Neural progenitor cell (in vitro differentiated cells): ENCODE measurements at regions not wholly inside any gene's neighbourhood (a gene's known extent, or its start where the extent isn't known, plus 50 kb on each side); places are given as distances from the start of the nearest gene placed in this dataset.

Experiments
- DNase-seq: peaks from one replicate; pipeline ENCODE4 v3.0.0-alpha.2; 2016; ENCODE audit warnings: low spot score
- H2AFZ ChIP-seq: fragments of 200-600 bp; sonication (generic); replicated peaks from 2 replicates; pipeline ENCODE4 v1.6.1; 2016; ENCODE audit warnings: antibody characterized with exemption
- H3F3A ChIP-seq: fragments of 200-600 bp; sonication (generic); 2 replicates; pipeline ENCODE4 v1.6.1; 2016; ENCODE audit warnings: antibody characterized with exemption, low read depth
- H3K27ac ChIP-seq: fragments of 200-600 bp; sonication (generic); 2 replicates; pipeline ENCODE4 v1.5.1; 2016; ENCODE audit warnings: mild to moderate bottlenecking
- H3K27me3 ChIP-seq: fragments of 200-600 bp; sonication (generic); 2 replicates; pipeline ENCODE4 v1.6.1; 2016; ENCODE audit warnings: mild to moderate bottlenecking, moderate library complexity
- H3K36me3 ChIP-seq: fragments of 200-600 bp; sonication (generic); 2 replicates; pipeline ENCODE4 v1.5.1; 2016
- H3K4me1 ChIP-seq: fragments of 200-600 bp; sonication (generic); 2 replicates; pipeline ENCODE4 v1.6.1; 2016; ENCODE audit warnings: mixed run types
- H3K4me2 ChIP-seq: fragments of 200-600 bp; sonication (generic); 2 replicates; pipeline ENCODE4 v1.6.1; 2016
- H3K4me3 ChIP-seq: fragments of 200-600 bp; sonication (generic); 2 replicates; pipeline ENCODE4 v1.5.1; 2016
- H3K79me2 ChIP-seq: fragments of 200-600 bp; sonication (generic); 2 replicates; pipeline ENCODE4 v1.6.1; 2016; ENCODE audit warnings: low read depth
- H3K9ac ChIP-seq: fragments of 200-600 bp; sonication (generic); 2 replicates; pipeline ENCODE4 v1.6.1; 2016
- H3K9me3 ChIP-seq: fragments of 200-600 bp; sonication (generic); 2 replicates; pipeline ENCODE4 v1.5.1; 2016; ENCODE audit warnings: low read depth
- H4K20me1 ChIP-seq: fragments of 200-600 bp; sonication (generic); 2 replicates; pipeline ENCODE4 v1.6.1; 2016; ENCODE audit warnings: low read depth
- H3K27ac Mint-ChIP-seq: 3 replicates; pipeline ENCODE4 v1.8.0; 2021; ENCODE audit warnings: mixed read lengths
- H3K27me3 Mint-ChIP-seq: 2 replicates; pipeline ENCODE4 v1.8.0; 2022; ENCODE audit warnings: low read depth, mild to moderate bottlenecking, inconsistent platforms, moderate library complexity, mixed read lengths; ENCODE audit not compliant: insufficient read depth
- H3K36me3 Mint-ChIP-seq: 3 replicates; pipeline ENCODE4 v1.8.0; 2021; ENCODE audit warnings: mixed read lengths
- H3K4me1 Mint-ChIP-seq: 3 replicates; pipeline ENCODE4 v1.8.0; 2021; ENCODE audit warnings: mixed read lengths
- H3K4me3 Mint-ChIP-seq: 3 replicates; pipeline ENCODE4 v1.8.0; 2021; ENCODE audit warnings: mild to moderate bottlenecking, moderate library complexity, mixed read lengths
- H3K9me3 Mint-ChIP-seq: 3 replicates; pipeline ENCODE4 v1.8.0; 2020; ENCODE audit warnings: mixed read lengths
- EZH2 ChIP-seq: fragments of 200-600 bp; sonication (generic); IDR thresholded peaks from 2 replicates; pipeline ENCODE4 v1.6.1; 2017; ENCODE audit warnings: antibody characterized with exemption, mild to moderate bottlenecking, moderate library complexity
- EZH2phosphoT487 ChIP-seq: fragments of 200-600 bp; sonication (generic); IDR thresholded peaks from 2 replicates; pipeline ENCODE4 v1.6.1; 2017; ENCODE audit warnings: antibody characterized with exemption
- TF ChIP-seq, protein P1 (sequence below): fragments of 200-600 bp; sonication (generic); IDR thresholded peaks from 2 replicates; pipeline ENCODE4 v1.5.1; 2017; ENCODE audit warnings: antibody characterized with exemption, mild to moderate bottlenecking

DNA sequence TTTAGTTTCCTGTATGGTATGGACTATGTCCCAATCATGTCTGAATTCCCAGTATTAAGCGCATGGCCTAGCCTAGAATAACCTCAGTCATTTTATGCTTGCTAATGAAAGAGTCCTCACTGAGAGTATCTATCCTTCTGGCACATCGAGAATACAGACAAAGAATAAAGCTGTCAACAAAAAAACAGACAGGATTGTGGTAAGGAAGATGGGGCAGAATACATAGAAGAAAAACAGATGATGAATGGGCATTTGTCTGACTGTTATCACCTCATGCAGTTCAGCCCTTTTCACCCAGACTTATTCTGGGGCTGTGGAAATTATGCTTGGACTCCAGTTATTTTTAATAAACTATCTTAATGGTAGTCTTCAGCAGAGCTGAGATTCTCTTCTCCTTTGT lies 363.8 kb upstream of the TNC start:
- no peak overlapping the region for H3K4me2 ChIP-seq
- DNase-seq = no peak
- no peak overlapping the region for H3K27ac Mint-ChIP-seq
- TF ChIP-seq, protein P1, sequence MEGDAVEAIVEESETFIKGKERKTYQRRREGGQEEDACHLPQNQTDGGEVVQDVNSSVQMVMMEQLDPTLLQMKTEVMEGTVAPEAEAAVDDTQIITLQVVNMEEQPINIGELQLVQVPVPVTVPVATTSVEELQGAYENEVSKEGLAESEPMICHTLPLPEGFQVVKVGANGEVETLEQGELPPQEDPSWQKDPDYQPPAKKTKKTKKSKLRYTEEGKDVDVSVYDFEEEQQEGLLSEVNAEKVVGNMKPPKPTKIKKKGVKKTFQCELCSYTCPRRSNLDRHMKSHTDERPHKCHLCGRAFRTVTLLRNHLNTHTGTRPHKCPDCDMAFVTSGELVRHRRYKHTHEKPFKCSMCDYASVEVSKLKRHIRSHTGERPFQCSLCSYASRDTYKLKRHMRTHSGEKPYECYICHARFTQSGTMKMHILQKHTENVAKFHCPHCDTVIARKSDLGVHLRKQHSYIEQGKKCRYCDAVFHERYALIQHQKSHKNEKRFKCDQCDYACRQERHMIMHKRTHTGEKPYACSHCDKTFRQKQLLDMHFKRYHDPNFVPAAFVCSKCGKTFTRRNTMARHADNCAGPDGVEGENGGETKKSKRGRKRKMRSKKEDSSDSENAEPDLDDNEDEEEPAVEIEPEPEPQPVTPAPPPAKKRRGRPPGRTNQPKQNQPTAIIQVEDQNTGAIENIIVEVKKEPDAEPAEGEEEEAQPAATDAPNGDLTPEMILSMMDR = no peak
- H3K9me3 Mint-ChIP-seq = no peaks in the 10 kb centered on the region
- no peak overlapping the region for H3K9ac ChIP-seq
- H3K36me3 Mint-ChIP-seq = no peaks in the 10 kb centered on the region
- H3K4me3 ChIP-seq = no peak overlapping the region
- peaks cover 3% of the 10 kb centered on the region for H3K27me3 ChIP-seq
- H3K4me1 ChIP-seq = no peaks in the 10 kb centered on the region
- no peaks in the 10 kb centered on the region for H3K4me1 Mint-ChIP-seq
- H3K79me2 ChIP-seq = no peaks in the 10 kb centered on the region
- no peaks in the 10 kb centered on the region for H3K36me3 ChIP-seq
- no peaks in the 10 kb centered on the region for H3F3A ChIP-seq
- H3K4me3 Mint-ChIP-seq = no peak overlapping the region
- H3K27me3 Mint-ChIP-seq = no peaks in the 10 kb centered on the region
- H2AFZ ChIP-seq = no peak overlapping the region
- no peaks in the 10 kb centered on the region for H4K20me1 ChIP-seq
- H3K27ac ChIP-seq = no peak overlapping the region
- H3K9me3 ChIP-seq = no peaks in the 10 kb centered on the region

DNA sequence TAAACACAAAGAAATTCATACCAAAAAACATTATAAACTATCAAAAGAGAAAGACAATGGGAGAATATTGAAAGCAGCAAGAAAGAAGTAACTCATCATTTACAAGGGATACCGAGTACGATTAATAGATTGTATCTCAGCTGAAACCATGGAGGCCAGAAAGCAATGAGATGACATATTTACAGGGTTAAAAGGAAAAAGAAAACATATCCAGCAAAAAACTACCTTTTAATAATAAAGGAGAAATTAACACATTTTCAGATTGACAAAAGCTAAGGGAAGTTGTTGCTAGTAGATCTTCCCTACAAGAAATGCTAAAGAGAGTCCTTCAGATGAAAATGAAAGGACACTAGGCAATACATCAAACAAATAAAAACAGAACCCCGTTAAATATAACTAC lies 364.8 kb upstream of the TNC start:
- H4K20me1 ChIP-seq = no peaks in the 10 kb centered on the region
- H3K36me3 ChIP-seq = no peaks in the 10 kb centered on the region
- Mint-ChIP-seq H3K4me1 (no peaks in the 10 kb centered on the region), H3K27me3 (no peaks in the 10 kb centered on the region), H3K4me3 (no peak overlapping the region), H3K27ac (no peak overlapping the region), H3K9me3 (no peaks in the 10 kb centered on the region), H3K36me3 (no peaks in the 10 kb centered on the region)
- peaks cover 3% of the 10 kb centered on the region for H3K27me3 ChIP-seq
- TF ChIP-seq EZH2phosphoT487 = no peak
- no peak for DNase-seq
- H3K4me1 ChIP-seq = no peaks in the 10 kb centered on the region
- no peaks in the 10 kb centered on the region for H3K9me3 ChIP-seq
- no peak overlapping the region for H3K4me3 ChIP-seq
- H3K79me2 ChIP-seq = no peaks in the 10 kb centered on the region
- no peak overlapping the region for H2AFZ ChIP-seq
- no peak overlapping the region for H3K4me2 ChIP-seq
- H3K9ac ChIP-seq = no peak overlapping the region
- H3F3A ChIP-seq = no peaks in the 10 kb centered on the region
- H3K27ac ChIP-seq = no peak overlapping the region

DNA sequence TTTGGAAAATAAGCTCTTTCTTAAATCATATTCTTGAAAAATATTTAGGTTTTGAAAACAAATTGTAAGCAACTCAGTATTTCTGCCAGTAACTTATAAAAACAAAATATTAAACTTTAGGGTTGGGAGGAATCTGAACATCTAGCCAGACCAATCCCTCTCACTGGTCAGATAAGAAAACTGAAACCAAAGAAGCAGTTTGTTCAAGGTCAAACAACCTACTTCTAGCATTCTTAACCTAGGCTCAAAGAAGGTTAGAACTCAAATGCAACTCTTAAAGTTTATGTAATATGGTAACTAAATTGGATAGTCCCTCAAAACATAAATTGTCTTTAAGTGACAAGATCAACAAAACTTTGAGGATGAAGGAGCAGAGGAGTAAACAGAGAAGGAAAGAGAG lies 374.9 kb upstream of the TNC start:
- no peak overlapping the region for H3K9ac ChIP-seq
- no peaks in the 10 kb centered on the region for H3K36me3 ChIP-seq
- no peaks in the 10 kb centered on the region for H3K79me2 ChIP-seq
- no peak overlapping the region for H3K27ac ChIP-seq
- no peaks in the 10 kb centered on the region for H4K20me1 ChIP-seq
- Mint-ChIP-seq H3K27ac (no peak overlapping the region), H3K4me1 (no peaks in the 10 kb centered on the region), H3K36me3 (no peaks in the 10 kb centered on the region), H3K4me3 (no peak overlapping the region), H3K27me3 (no peaks in the 10 kb centered on the region), H3K9me3 (no peaks in the 10 kb centered on the region)
- H3K9me3 ChIP-seq = no peaks in the 10 kb centered on the region
- H2AFZ ChIP-seq = no peak overlapping the region
- no peaks in the 10 kb centered on the region for H3F3A ChIP-seq
- TF ChIP-seq EZH2phosphoT487 (no peak), EZH2 (no peak)
- TF ChIP-seq, protein P1 = no peak
- no peak overlapping the region for H3K4me2 ChIP-seq
- no peak overlapping the region for H3K4me3 ChIP-seq
- H3K4me1 ChIP-seq = no peaks in the 10 kb centered on the region
- no peak for DNase-seq
- no peaks in the 10 kb centered on the region for H3K27me3 ChIP-seq

DNA sequence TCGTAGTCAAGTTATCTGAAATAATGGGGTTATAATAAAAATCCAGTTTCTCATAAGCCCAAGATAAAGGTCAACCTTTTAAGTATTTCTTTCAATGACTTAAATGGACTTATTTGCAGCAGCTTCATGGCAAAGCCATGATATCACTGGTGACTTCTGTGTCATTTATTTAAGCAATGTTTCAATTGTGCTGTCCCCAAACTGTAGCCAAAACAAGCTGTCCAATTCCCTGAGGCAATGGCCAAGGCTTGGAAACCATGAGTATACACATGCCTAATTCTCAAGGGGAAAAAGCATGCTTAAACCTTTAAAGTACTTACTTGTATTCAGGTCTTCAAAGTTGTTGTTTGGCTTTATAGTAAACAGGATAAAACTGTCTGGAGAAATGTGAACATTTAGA lies 376.4 kb upstream of the TNC start:
- Mint-ChIP-seq H3K27me3 (no peaks in the 10 kb centered on the region), H3K4me1 (no peaks in the 10 kb centered on the region), H3K36me3 (no peaks in the 10 kb centered on the region), H3K27ac (no peak overlapping the region), H3K9me3 (no peaks in the 10 kb centered on the region), H3K4me3 (no peak overlapping the region)
- H3F3A ChIP-seq = no peaks in the 10 kb centered on the region
- DNase-seq = no peak
- no peaks in the 10 kb centered on the region for H3K4me1 ChIP-seq
- TF ChIP-seq EZH2 (no peak), EZH2phosphoT487 (no peak)
- TF ChIP-seq, protein P1 = no peak
- no peak overlapping the region for H2AFZ ChIP-seq
- H3K27me3 ChIP-seq = no peaks in the 10 kb centered on the region
- H3K4me2 ChIP-seq = no peak overlapping the region
- H3K9ac ChIP-seq = no peak overlapping the region
- H3K79me2 ChIP-seq = no peaks in the 10 kb centered on the region
- H3K27ac ChIP-seq = no peak overlapping the region
- no peaks in the 10 kb centered on the region for H3K9me3 ChIP-seq
- H3K4me3 ChIP-seq = no peak overlapping the region
- H3K36me3 ChIP-seq = no peaks in the 10 kb centered on the region
- H4K20me1 ChIP-seq = no peaks in the 10 kb centered on the region
